Endothelial cell of hepatic sinusoid (primary cell): ENCODE measurements at regions not wholly inside any gene's neighbourhood (a gene's known extent, or its start where the extent isn't known, plus 50 kb on each side); places are given as distances from the start of the nearest gene placed in this dataset.

Experiments used
- in situ Hi-C: cut with HindIII; loops from 2 replicates; pipeline ENCODE4 v1.10.0; 2017; ENCODE audit warnings: low sequenced_read_pairs

- in situ Hi-C loops = no loop called here
These were observed 329.7 kb downstream of the GPAT3 start for GRCh38 chr4:83865417-83866150.

GRCh38 chr4:83864097-83864817 is 328.3 kb downstream of the GPAT3 start:
- in situ Hi-C loops = no loop called here

- in situ Hi-C loops = no loop called here
These were observed 326.6 kb downstream of the GPAT3 start for GRCh38 chr4:83862471-83862870.

GRCh38 chr4:83860200-83860599 is 324.3 kb downstream of the GPAT3 start:
- in situ Hi-C loops = no loop called here

GRCh38 chr4:83858131-83858530 is 322.2 kb downstream of the GPAT3 start:
- in situ Hi-C loops = no loop called here

- in situ Hi-C loops = no loop called here
These were observed 319.1 kb downstream of the GPAT3 start for GRCh38 chr4:83855044-83855443.

- in situ Hi-C loops = no loop called here
These were observed 316.2 kb downstream of the GPAT3 start for GRCh38 chr4:83852085-83852451.

GRCh38 chr4:83851261-83852084 is 315.6 kb downstream of the GPAT3 start:
- in situ Hi-C loops = no loop called here

- in situ Hi-C loops = no loop called here
These were observed 314.5 kb downstream of the GPAT3 start for GRCh38 chr4:83850435-83850834.

GRCh38 chr4:83846193-83846830 is 310.4 kb downstream of the GPAT3 start:
- in situ Hi-C loops = no loop called here

GRCh38 chr4:83839615-83840014 is 303.7 kb downstream of the GPAT3 start:
- in situ Hi-C loops = no loop called here

GRCh38 chr4:83837614-83838308 is 301.9 kb downstream of the GPAT3 start:
- in situ Hi-C loops = no loop called here

GRCh38 chr4:83833920-83834319 is 298.0 kb downstream of the GPAT3 start:
- in situ Hi-C loops = no loop called here

GRCh38 chr4:83832110-83832825 is 296.4 kb downstream of the GPAT3 start:
- in situ Hi-C loops = no loop called here

GRCh38 chr4:83831588-83831987 is 295.7 kb downstream of the GPAT3 start:
- in situ Hi-C loops = no loop called here

- in situ Hi-C loops = no loop called here
These were observed 294.4 kb downstream of the GPAT3 start for GRCh38 chr4:83830138-83830888.

- in situ Hi-C loops = no loop called here
These were observed 292.7 kb downstream of the GPAT3 start for GRCh38 chr4:83828601-83829000.

GRCh38 chr4:83821493-83821892 is 285.6 kb downstream of the GPAT3 start:
- in situ Hi-C loops = no loop called here

GRCh38 chr4:83819582-83819981 is 283.7 kb downstream of the GPAT3 start:
- in situ Hi-C loops = no loop called here
